Activated CD4-positive, alpha-beta T cell treated with anti-CD3 and anti-CD28 coated beads, Interleukin-2, amount 10 ng/mL, durations not matched to agents 7 days and 5 days (primary cell): ENCODE measurements at regions not wholly inside any gene's neighbourhood (a gene's known extent, or its start where the extent isn't known, plus 50 kb on each side); places are given as distances from the start of the nearest gene placed in this dataset.
"Not testable (repeated sequence)": the region's sequence is repeated elsewhere in the genome, so short reads cannot be mapped to it uniquely, and the experiment has no call there.

Experiments
- CTCF ChIA-PET: fragments of 350-600 bp; sonication (Branson Sonifier 250); formaldehyde crosslinking; loops from one replicate; lab custom pipeline; 2021; ENCODE audit warnings: antibody characterized with exemption; lab: Charles Lee
- POLR2A ChIA-PET: fragments of 350-600 bp; sonication (Branson Sonifier 250); formaldehyde crosslinking; loops from one replicate; lab custom pipeline; 2021; ENCODE audit warnings: antibody characterized with exemption; lab: Charles Lee
- DNase-seq: peaks from one replicate; pipeline ENCODE4 v3.0.0-alpha.2; 2020
- H3K27ac Mint-ChIP-seq: one replicate; pipeline ENCODE4 v1.8.0; 2021; ENCODE audit warnings: mild to moderate bottlenecking, moderate library complexity, mixed read lengths
- H3K27me3 Mint-ChIP-seq: one replicate; pipeline ENCODE4 v1.8.0; 2021; ENCODE audit warnings: mixed read lengths
- H3K36me3 Mint-ChIP-seq: one replicate; pipeline ENCODE4 v1.8.0; 2021; ENCODE audit warnings: low read depth, mixed read lengths
- H3K4me1 Mint-ChIP-seq: one replicate; pipeline ENCODE4 v1.8.0; 2021; ENCODE audit warnings: mixed read lengths
- H3K4me3 Mint-ChIP-seq: one replicate; pipeline ENCODE4 v1.8.0; 2021; ENCODE audit warnings: mild to moderate bottlenecking, moderate library complexity, mixed read lengths
- H3K9me3 Mint-ChIP-seq: one replicate; pipeline ENCODE4 v1.8.0; 2021; ENCODE audit warnings: mixed read lengths

DNA sequence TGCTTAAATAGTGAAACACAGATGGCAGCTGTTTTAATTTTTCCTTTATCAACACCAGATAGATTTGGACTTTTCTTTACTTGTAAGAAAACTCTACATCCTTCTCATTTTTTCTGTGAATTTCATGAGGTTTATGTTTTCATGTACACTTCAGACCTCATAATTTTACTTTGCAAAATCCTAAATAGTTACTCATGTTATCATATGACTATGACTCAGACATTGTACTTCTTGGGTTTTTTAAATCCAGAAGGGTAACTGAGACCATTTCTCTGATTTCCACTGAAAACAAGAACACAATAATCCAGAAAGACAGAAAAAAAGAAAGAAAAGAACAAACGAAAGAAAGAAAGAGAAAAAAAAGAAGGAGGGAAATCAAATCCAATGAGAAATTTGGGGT lies 1021.6 kb downstream of the NCAM2 start:
- Mint-ChIP-seq H3K36me3 (no peaks in the 10 kb centered on the region), H3K9me3 (peaks cover 2% of the 10 kb centered on the region), H3K27me3 (no peaks in the 10 kb centered on the region), H3K27ac (no peak overlapping the region), H3K4me3 (no peak overlapping the region), H3K4me1 (no peaks in the 10 kb centered on the region)
- POLR2A ChIA-PET: no interaction called here
- DNase-seq: no peak
- CTCF ChIA-PET: no interaction called here

DNA sequence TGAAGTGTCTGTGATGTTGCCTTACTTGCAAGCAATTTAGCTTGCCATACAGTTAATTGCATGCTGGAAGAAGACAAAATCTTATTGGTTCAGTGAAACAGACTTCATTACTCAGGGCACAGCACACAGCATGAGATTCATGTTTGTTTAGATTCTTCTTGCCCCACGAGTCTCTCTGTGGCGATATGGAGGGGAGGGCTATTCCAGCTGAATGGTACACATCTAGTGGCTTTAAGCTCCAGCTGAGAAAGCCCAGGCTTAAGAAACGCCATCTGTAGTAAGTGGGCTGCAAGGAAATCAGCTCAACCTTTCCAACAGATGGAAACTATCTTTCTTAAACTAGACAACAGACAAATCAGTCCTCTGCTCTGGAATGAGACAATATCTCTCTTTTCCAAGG lies 1022.0 kb downstream of the NCAM2 start:
- no peak overlapping the region for H3K27ac Mint-ChIP-seq
- POLR2A ChIA-PET: no interaction called here
- H3K27me3 Mint-ChIP-seq: no peaks in the 10 kb centered on the region
- peaks cover 2% of the 10 kb centered on the region for H3K9me3 Mint-ChIP-seq
- H3K4me1 Mint-ChIP-seq: no peaks in the 10 kb centered on the region
- CTCF ChIA-PET: no interaction called here
- H3K4me3 Mint-ChIP-seq: no peak overlapping the region
- DNase-seq: no peak
- no peaks in the 10 kb centered on the region for H3K36me3 Mint-ChIP-seq

DNA sequence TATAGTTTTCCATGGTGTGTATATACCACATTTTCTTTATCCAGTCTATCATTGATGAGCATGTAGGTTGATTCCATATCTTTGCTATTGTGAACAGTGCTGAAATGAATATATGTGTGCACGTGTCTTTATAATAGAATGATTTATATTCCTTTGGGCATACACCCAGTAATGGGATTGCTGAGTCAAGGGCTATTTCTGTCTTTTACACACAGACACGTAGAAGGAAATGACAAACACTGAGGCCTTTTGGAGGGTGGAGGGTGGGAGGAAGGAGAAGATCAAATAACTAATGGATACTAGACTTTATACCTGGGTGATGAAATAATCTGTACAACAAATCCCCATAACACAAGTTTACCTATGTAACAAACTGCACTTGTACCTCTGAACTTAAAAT lies 1025.7 kb downstream of the NCAM2 start:
- POLR2A ChIA-PET: not testable (repeated sequence)

DNA sequence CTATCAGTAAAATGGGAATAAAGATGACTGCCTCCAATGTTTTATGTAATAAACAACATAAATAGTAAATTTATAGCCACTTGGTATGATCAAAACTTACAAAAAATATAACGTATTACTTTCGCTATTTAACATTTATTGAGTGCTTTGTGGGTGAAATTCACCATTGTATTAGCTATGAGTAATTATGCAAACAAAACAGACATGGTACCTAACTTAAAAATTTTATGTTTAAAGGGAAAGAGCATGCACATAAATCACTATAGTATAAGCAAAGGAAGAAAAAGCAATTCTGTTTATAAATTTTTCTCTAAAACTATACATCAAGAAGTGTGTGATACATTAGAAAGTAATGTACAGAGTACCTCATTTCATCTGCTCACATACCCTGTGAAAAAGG lies 1046.2 kb downstream of the NCAM2 start:
- CTCF ChIA-PET: no interaction called here

More for the DNA sequence above, 1025.7 kb downstream of the NCAM2 start:
- CTCF ChIA-PET, H3K36me3 Mint-ChIP-seq, H3K4me3 Mint-ChIP-seq, H3K4me1 Mint-ChIP-seq, H3K27ac Mint-ChIP-seq, DNase-seq, H3K27me3 Mint-ChIP-seq, H3K9me3 Mint-ChIP-seq: not testable (repeated sequence)

DNA sequence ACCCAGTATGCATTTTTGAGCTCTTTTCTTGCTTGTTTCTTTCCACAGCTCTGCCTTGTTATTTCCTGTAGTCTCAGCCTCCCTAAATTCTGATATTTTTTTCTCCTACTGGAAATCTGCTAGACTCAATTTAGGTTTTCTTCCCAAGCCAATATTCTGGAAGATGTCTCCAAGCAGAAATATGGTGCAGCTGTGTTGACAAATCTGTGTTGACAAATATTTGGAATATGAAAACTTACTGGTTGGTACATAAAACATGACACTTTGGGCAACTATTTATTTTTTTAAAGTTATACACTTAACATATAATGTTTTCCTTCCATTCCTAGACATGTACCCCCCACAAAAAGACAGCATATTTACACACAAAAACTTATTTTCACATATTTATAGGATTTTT lies 1048.4 kb downstream of the NCAM2 start:
- H3K4me1 Mint-ChIP-seq: no peaks in the 10 kb centered on the region
- DNase-seq: no peak
- no peak overlapping the region for H3K27ac Mint-ChIP-seq
- no peak overlapping the region for H3K4me3 Mint-ChIP-seq
- POLR2A ChIA-PET: no interaction called here
- CTCF ChIA-PET: no interaction called here
- H3K9me3 Mint-ChIP-seq: no peaks in the 10 kb centered on the region
- no peaks in the 10 kb centered on the region for H3K36me3 Mint-ChIP-seq
- H3K27me3 Mint-ChIP-seq: no peaks in the 10 kb centered on the region

More for the DNA sequence above, 1046.2 kb downstream of the NCAM2 start:
- Mint-ChIP-seq H3K4me3 (no peak overlapping the region), H3K4me1 (no peaks in the 10 kb centered on the region), H3K9me3 (peaks cover 7% of the 10 kb centered on the region), H3K36me3 (no peaks in the 10 kb centered on the region), H3K27me3 (no peaks in the 10 kb centered on the region), H3K27ac (no peak overlapping the region)
- POLR2A ChIA-PET: no interaction called here
- DNase-seq: no peak

DNA sequence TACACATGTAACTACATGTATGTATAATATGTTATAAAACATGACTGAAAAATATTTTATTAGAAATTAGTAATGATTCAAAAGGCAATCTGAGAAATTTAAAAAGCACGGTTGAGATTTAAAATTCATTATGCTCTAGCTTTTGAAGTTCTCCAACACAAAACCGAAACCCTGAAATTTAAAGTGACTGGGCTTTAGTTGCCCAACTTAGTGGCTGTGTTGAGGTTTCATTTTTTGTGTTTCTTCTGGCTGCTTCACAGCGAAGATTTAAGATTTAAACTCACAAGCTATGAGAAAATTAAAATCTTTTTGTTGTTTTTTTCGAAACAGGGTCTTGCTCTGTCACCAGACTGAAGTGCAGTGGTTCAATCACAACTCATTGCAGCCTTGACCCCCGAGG lies 1058.7 kb downstream of the NCAM2 start:
- no peak for DNase-seq
- Mint-ChIP-seq H3K4me1 (no peaks in the 10 kb centered on the region), H3K27ac (no peak overlapping the region), H3K36me3 (no peaks in the 10 kb centered on the region), H3K27me3 (no peaks in the 10 kb centered on the region), H3K9me3 (peaks cover 3% of the 10 kb centered on the region), H3K4me3 (no peak overlapping the region)
- ChIA-PET CTCF (no interaction called here), POLR2A (no interaction called here)

DNA sequence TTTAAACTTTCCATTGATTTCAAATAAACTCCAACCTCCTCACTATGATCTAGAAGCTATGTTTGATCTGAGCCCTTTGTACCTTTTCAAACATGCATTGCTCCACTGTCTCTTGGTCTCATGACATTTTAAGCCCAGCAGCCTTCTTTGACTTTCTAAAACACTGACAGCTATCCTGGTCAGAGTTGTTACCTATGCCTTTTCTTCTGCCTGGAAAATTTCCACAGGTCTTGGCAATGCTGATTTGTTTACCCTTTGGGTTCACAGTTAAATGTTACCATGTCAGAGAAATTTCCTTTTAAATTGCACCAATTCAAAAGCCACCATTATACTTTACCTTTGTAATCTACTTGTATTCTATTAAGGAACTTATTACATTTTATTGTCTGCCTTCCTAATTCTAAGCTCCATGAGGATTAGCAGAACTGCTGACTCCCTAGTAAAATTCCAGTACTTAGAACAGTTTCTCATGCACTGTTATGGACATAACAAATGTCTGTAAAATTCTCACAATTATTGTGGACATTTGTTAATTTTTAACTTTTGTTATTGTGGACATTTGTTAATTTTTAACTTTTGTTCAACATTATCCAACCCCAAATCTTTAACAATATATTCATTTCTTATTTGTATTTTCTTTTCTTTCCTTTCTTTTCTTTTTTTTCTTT lies 1064.4 kb downstream of the NCAM2 start:
- no peak overlapping the region for H3K27ac Mint-ChIP-seq
- H3K4me1 Mint-ChIP-seq: no peaks in the 10 kb centered on the region
- no peak overlapping the region for H3K4me3 Mint-ChIP-seq
- peaks cover 3% of the 10 kb centered on the region for H3K9me3 Mint-ChIP-seq
- CTCF ChIA-PET: interaction anchor here (1.0 kb wide), 1 partner anchor 14 kb away, joined by 3 read pairs; no protein-coding TSS in a partner anchor
- POLR2A ChIA-PET: no interaction called here
- no peaks in the 10 kb centered on the region for H3K36me3 Mint-ChIP-seq
- DNase-seq: no peak
- H3K27me3 Mint-ChIP-seq: no peaks in the 10 kb centered on the region

DNA sequence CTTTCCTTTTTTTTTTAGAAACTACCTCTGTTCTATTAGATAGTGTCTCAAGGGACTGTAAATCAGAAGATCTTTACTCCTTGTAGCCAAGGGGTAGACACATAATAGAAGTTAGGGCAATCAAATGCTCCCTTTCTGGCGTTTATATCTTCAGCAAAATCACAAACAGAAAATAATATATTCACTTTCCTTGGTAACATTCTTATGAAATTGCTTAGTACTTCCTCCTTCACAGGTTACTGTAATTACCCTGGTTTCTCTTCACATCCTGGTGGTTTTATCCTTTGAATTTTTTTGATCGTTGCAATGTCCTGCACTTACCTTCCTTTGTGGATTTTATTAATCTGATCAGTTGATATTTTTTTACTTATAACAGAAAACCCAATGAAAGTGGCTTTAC lies 1064.9 kb downstream of the NCAM2 start:
- POLR2A ChIA-PET: no interaction called here
- no peak for DNase-seq
- Mint-ChIP-seq H3K27ac (no peak overlapping the region), H3K4me3 (no peak overlapping the region), H3K9me3 (peaks cover 3% of the 10 kb centered on the region), H3K27me3 (no peaks in the 10 kb centered on the region), H3K4me1 (no peaks in the 10 kb centered on the region), H3K36me3 (no peaks in the 10 kb centered on the region)
- CTCF ChIA-PET: no interaction called here

DNA sequence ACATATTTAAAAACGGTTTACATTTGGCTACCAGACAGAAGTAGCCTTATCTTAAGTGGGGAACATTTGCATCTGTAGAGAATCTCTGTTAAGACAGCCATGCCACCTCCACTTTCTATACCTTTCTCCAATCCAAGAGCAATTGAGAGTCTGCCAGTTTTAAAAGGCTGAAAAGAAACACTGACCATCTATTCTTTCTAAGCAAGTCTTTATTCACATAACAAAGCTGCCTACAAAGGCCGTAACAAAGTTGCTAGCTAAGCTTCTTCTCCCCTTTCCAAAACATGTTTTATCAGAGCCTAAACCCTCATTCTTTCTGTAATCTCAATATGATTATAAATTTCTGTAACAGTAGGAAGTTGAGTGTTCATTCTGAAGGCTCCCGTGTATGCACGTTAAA lies 1078.3 kb downstream of the NCAM2 start:
- Mint-ChIP-seq H3K4me3 (no peak overlapping the region), H3K27ac (no peak overlapping the region), H3K4me1 (no peaks in the 10 kb centered on the region), H3K27me3 (no peaks in the 10 kb centered on the region), H3K36me3 (no peaks in the 10 kb centered on the region), H3K9me3 (no peaks in the 10 kb centered on the region)
- DNase-seq: no peak
- ChIA-PET POLR2A (no interaction called here), CTCF (no interaction called here)

DNA sequence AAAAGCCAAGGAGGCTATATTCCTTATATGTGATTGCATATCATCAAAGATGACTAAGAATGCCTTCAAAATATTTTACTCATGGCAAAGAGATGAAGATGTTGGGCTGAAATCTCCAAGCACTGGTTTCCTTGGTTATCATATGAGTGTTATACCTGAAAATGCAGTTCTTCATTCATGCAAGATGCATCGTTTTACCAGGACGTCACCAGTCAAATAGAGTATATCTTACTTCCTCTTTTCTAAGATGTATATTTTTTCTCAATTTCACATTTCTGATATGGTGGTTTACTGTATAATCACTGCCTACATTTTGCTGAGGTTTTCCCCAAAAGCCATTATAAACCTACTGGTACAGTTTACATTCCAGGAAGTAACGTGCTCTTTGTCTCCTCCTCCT lies 1085.7 kb downstream of the NCAM2 start:
- CTCF ChIA-PET: no interaction called here
- H3K4me3 Mint-ChIP-seq: no peak overlapping the region
- H3K27me3 Mint-ChIP-seq: no peaks in the 10 kb centered on the region
- H3K27ac Mint-ChIP-seq: no peak overlapping the region
- no peak for DNase-seq
- H3K4me1 Mint-ChIP-seq: no peaks in the 10 kb centered on the region
- no peaks in the 10 kb centered on the region for H3K9me3 Mint-ChIP-seq
- no peaks in the 10 kb centered on the region for H3K36me3 Mint-ChIP-seq
- POLR2A ChIA-PET: no interaction called here

DNA sequence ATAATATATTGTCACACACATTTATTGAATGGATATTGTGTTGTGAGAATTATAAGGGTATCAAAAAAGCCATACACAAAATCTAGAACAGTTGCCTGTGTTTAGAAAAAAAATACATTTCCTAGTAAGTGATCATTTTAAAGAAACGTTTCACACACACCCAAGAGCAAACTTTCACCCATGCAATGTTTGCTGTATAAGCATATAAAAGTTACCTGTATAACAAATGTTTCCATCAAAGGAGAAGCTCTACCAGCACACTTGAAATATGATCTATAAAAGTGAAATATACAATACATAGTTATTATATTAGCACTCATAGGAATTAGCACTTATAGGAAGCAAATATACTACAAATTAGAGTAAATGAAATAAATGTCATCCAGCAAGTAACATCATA lies 1098.1 kb downstream of the NCAM2 start:
- ChIA-PET CTCF (no interaction called here), POLR2A (no interaction called here)
- H3K4me3 Mint-ChIP-seq: no peak overlapping the region
- no peak overlapping the region for H3K27ac Mint-ChIP-seq
- H3K9me3 Mint-ChIP-seq: no peaks in the 10 kb centered on the region
- no peak for DNase-seq
- no peaks in the 10 kb centered on the region for H3K36me3 Mint-ChIP-seq
- no peaks in the 10 kb centered on the region for H3K4me1 Mint-ChIP-seq
- H3K27me3 Mint-ChIP-seq: no peaks in the 10 kb centered on the region

DNA sequence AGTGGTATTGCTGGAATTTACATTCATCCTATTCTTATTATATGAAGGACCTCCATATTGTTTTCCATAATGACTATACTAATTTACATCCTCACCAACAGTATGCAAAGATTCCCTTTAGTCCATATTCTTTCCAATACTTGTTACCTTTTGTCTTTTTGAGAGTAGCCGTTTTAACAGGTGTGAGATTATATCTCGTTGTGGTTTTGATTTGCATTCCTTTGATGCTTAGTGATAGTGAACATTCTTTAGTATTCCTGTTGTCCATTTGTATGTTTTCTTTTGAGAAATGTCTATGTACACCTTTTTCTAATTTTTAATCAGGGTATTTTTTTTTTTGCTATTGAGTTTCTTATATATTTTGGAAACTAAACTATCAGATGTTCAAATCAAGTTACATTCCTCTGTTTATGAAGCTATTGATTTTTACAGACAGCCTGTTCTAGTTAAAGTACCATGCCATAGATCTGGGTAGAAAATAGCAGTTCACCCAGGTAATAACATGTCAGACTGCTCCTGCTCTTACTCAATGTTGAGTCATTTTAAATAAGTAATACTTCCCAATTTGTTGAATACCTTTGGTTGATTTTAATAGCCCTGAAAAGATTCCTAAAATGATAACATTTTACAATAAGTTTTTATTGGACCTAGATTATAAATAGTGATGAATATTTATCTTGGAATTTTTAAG lies 1108.7 kb downstream of the NCAM2 start:
- Mint-ChIP-seq H3K27ac (no peak overlapping the region), H3K9me3 (peaks cover 4% of the 10 kb centered on the region), H3K4me1 (no peaks in the 10 kb centered on the region), H3K4me3 (no peak overlapping the region), H3K36me3 (no peaks in the 10 kb centered on the region), H3K27me3 (no peaks in the 10 kb centered on the region)
- CTCF ChIA-PET: no interaction called here
- POLR2A ChIA-PET: no interaction called here
- no peak for DNase-seq

DNA sequence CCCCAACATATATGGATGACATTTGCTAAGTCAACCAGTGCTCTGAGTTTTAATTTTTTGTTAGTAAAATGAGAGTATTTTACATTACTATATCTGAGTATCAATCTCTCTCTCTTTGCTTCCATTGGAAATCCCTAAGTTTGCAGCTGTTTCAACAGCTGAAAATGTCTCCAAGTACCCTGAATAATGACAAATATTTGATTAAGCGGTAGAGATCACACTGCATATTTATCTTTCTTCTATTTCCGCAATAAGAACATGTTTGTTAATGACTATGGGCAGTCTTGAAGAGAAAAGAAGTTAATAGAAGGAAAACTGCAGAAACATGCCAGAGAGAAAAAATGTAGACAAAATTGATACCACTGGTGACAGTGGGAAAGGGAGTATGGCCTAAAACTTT lies 1117.5 kb downstream of the NCAM2 start:
- Mint-ChIP-seq H3K36me3 (no peaks in the 10 kb centered on the region), H3K4me1 (no peaks in the 10 kb centered on the region), H3K27me3 (no peaks in the 10 kb centered on the region)

More for the DNA sequence above, 1117.5 kb downstream of the NCAM2 start:
- Mint-ChIP-seq H3K4me3 (no peak overlapping the region), H3K27ac (no peak overlapping the region), H3K9me3 (peaks cover 3% of the 10 kb centered on the region)
- POLR2A ChIA-PET: no interaction called here
- DNase-seq: no peak
- CTCF ChIA-PET: no interaction called here
